SU-DHL-6 (cell line): ENCODE measurements at regions not wholly inside any gene's neighbourhood (a gene's known extent, or its start where the extent isn't known, plus 50 kb on each side); places are given as distances from the start of the nearest gene placed in this dataset.

Source experiments
- H2AFZ ChIP-seq: fragments of 200-600 bp; sonication (generic); 2 replicates; pipeline ENCODE4 v1.6.1; 2014; ENCODE audit warnings: low read depth, mild to moderate bottlenecking, moderate library complexity, mixed read lengths, antibody characterized with exemption, low read length; ENCODE audit not compliant: severe bottlenecking
- H3F3A ChIP-seq: fragments of 200-600 bp; shearing (Covaris generic); 2 replicates; pipeline ENCODE4 v1.6.0; 2016; ENCODE audit warnings: antibody characterized with exemption, mild to moderate bottlenecking; ENCODE audit not compliant: insufficient read depth
- H3K27ac ChIP-seq: fragments of 200-600 bp; sonication (generic); 2 replicates; pipeline ENCODE4 v1.5.1; 2016; ENCODE audit warnings: low read depth, mild to moderate bottlenecking, low read length, moderate library complexity, mixed read lengths
- H3K27me3 ChIP-seq: fragments of 200-600 bp; sonication (generic), shearing (Covaris generic); 2 replicates; pipeline ENCODE4 v1.6.0; 2014; ENCODE audit warnings: mild to moderate bottlenecking, low read length
- H3K36me3 ChIP-seq: fragments of 200-600 bp; sonication (generic); 2 replicates; pipeline ENCODE4 v1.6.1; 2014; ENCODE audit warnings: mild to moderate bottlenecking, low read length, mixed read lengths
- H3K4me2 ChIP-seq: fragments of 300-600, 200-600 bp; shearing (Covaris generic), sonication (generic); 2 replicates; pipeline ENCODE4 v1.6.0; 2014; ENCODE audit warnings: low read length, low read depth, mild to moderate bottlenecking; ENCODE audit not compliant: poor library complexity, severe bottlenecking
- H3K4me3 ChIP-seq: fragments of 200-600 bp; sonication (generic); 2 replicates; pipeline ENCODE4 v1.5.1; 2014; ENCODE audit warnings: antibody characterized with exemption, low read length, mild to moderate bottlenecking, mixed read lengths; ENCODE audit not compliant: insufficient read depth, poor library complexity, severe bottlenecking
- H3K79me2 ChIP-seq: fragments of 200-600 bp; sonication (generic); 2 replicates; pipeline ENCODE4 v1.6.1; 2014; ENCODE audit warnings: mild to moderate bottlenecking, low read length, moderate library complexity; ENCODE audit not compliant: insufficient read depth
- H3K9ac ChIP-seq: fragments of 200-600 bp; sonication (generic); 2 replicates; pipeline ENCODE4 v1.7.0; 2014; ENCODE audit warnings: mild to moderate bottlenecking, low read length
- H3K9me2 ChIP-seq: fragments of 200-600 bp; sonication (generic); replicated peaks from 2 replicates; pipeline ENCODE4 v1.6.1; 2014; ENCODE audit warnings: low read length; ENCODE audit not compliant: insufficient read depth
- H3K9me3 ChIP-seq: fragments of 200-600 bp; sonication (generic); 2 replicates; pipeline ENCODE4 v1.6.1; 2014; ENCODE audit warnings: low read length, mixed read lengths; ENCODE audit not compliant: insufficient read depth
- H4K20me1 ChIP-seq: fragments of 200-600 bp; sonication (generic); 2 replicates; pipeline ENCODE4 v1.6.1; 2014; ENCODE audit warnings: low read depth, mild to moderate bottlenecking, antibody characterized with exemption, low read length, moderate library complexity, mixed read lengths
- CTCF ChIP-seq: fragments of 200-600 bp; sonication (generic); IDR thresholded peaks from one replicate; pipeline ENCODE4 v1.5.1; 2017; ENCODE audit warnings: antibody characterized with exemption, mild to moderate bottlenecking, low read length, moderate library complexity; ENCODE audit not compliant: insufficient read depth, poor library complexity, severe bottlenecking
- EZH2phosphoT487 ChIP-seq: fragments of 200-600 bp; sonication (generic), shearing (Covaris generic); conservative IDR thresholded peaks from 2 replicates; pipeline ENCODE4 v1.6.1; 2018; ENCODE audit warnings: mild to moderate bottlenecking, antibody characterized with exemption, low read length, moderate library complexity, mixed read lengths

- Histone ChIP-seq H3K4me2 (no peak overlapping the region), H3K4me3 (no peak overlapping the region), H3K79me2 (no peaks in the 10 kb centered on the region), H3K9me3 (no peaks in the 10 kb centered on the region), H2AFZ (no peak overlapping the region), H3K9me2 (no peaks in the 10 kb centered on the region), H3F3A (no peaks in the 10 kb centered on the region), H3K27ac (no peak overlapping the region), H3K36me3 (no peaks in the 10 kb centered on the region), H3K9ac (no peak overlapping the region), H4K20me1 (no peaks in the 10 kb centered on the region), H3K27me3 (no peaks in the 10 kb centered on the region)
- TF ChIP-seq EZH2phosphoT487: no peak
- no peak for TF ChIP-seq CTCF
Measured at GRCh38 chr20:16194617-16195360, 378.5 kb downstream of the KIF16B start.

DNA sequence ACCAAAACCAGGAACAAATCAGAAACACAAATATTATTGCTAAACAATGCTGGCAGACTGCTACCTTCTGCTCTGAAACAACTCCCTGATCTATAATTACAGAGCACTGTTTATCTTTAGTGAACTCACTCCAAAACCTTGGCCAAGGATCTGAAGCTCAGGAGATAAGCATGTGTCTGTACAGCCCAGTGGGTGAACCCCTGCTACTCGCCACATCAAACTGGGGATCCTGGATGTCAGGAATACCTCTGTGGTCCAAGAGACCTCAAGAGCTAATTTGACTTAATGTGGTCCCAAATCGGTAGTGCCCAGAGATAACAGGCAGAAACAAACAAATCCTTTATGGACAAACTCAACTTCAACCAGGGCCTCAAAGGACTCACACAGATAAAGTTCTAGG is 381.8 kb downstream of the KIF16B start:
- H3K27me3 ChIP-seq: no peaks in the 10 kb centered on the region
- H3K79me2 ChIP-seq: no peaks in the 10 kb centered on the region
- H3K4me2 ChIP-seq: no peak overlapping the region
- H3K9me2 ChIP-seq: no peaks in the 10 kb centered on the region
- no peak overlapping the region for H3K27ac ChIP-seq
- H3F3A ChIP-seq: no peaks in the 10 kb centered on the region
- no peak overlapping the region for H2AFZ ChIP-seq
- no peak overlapping the region for H3K9ac ChIP-seq
- H4K20me1 ChIP-seq: no peaks in the 10 kb centered on the region
- no peak overlapping the region for H3K4me3 ChIP-seq
- H3K36me3 ChIP-seq: no peaks in the 10 kb centered on the region
- TF ChIP-seq EZH2phosphoT487 (no peak), CTCF (no peak)
- no peaks in the 10 kb centered on the region for H3K9me3 ChIP-seq

DNA sequence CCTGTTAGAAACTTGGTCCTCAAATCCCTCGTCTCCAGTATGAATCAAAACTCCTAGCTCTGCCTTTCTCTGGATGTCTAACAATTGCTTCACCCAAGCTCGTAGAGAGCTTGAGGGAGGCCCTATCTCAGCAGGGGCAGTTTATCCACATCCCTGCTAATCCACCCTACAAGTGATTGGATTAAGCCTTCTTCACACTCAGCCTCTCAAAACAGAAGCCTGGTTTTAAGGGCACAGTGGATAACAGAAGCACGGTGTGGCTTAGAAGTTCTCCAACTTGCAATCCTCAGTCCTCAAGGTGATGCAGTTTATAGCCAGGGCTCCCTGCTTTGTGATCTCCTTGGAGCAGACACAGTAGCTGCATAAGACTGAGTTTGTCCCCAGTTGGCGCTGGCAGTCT is 383.9 kb downstream of the KIF16B start:
- H3K27me3 ChIP-seq: no peaks in the 10 kb centered on the region
- no peak overlapping the region for H2AFZ ChIP-seq
- no peak for TF ChIP-seq CTCF
- TF ChIP-seq EZH2phosphoT487: no peak
- no peak overlapping the region for H3K4me3 ChIP-seq
- no peaks in the 10 kb centered on the region for H3K9me2 ChIP-seq
- H3F3A ChIP-seq: no peaks in the 10 kb centered on the region
- no peaks in the 10 kb centered on the region for H4K20me1 ChIP-seq
- H3K9ac ChIP-seq: no peak overlapping the region
- no peak overlapping the region for H3K27ac ChIP-seq
- H3K9me3 ChIP-seq: no peaks in the 10 kb centered on the region
- no peaks in the 10 kb centered on the region for H3K36me3 ChIP-seq
- no peaks in the 10 kb centered on the region for H3K79me2 ChIP-seq
- H3K4me2 ChIP-seq: no peak overlapping the region
